Activated CD8-positive, alpha-beta memory T cell treated with anti-CD3 and anti-CD28 coated beads, Interleukin-2, amount 50 U/mL, for 4 hours (primary cell): ENCODE measurements at regions not wholly inside any gene's neighbourhood (a gene's known extent, or its start where the extent isn't known, plus 50 kb on each side); places are given as distances from the start of the nearest gene placed in this dataset.

Experiments used
- DNase-seq: peaks from one replicate; pipeline ENCODE4 v3.0.0-alpha.2; 2020

- DNase-seq = no peak
These were observed 52.7 kb upstream of the ALK start for GRCh38 chr2:29974086-29974485.

- DNase-seq = no peak
These were observed 55.9 kb upstream of the ALK start for GRCh38 chr2:29977284-29977683.

- DNase-seq = no peak
These were observed 60.0 kb upstream of the ALK start for GRCh38 chr2:29981402-29981801.

- DNase-seq = no peak
These were observed 61.9 kb upstream of the ALK start for GRCh38 chr2:29983308-29983707.

GRCh38 chr2:29987146-29987545, 65.8 kb upstream of the ALK start:
- no peak for DNase-seq

GRCh38 chr2:29990129-29990528, 68.7 kb upstream of the ALK start:
- no peak for DNase-seq

- no peak for DNase-seq
These were observed 69.7 kb upstream of the ALK start for GRCh38 chr2:29991086-29991485.

GRCh38 chr2:29995241-29995640, 73.9 kb upstream of the ALK start:
- DNase-seq = no peak

- no peak for DNase-seq
These were observed 81.7 kb upstream of the ALK start for GRCh38 chr2:30003128-30003527.

GRCh38 chr2:30022444-30023071, 101.2 kb upstream of the ALK start:
- no peak for DNase-seq

- DNase-seq = no peak
These were observed 102.9 kb upstream of the ALK start for GRCh38 chr2:30024281-30024680.

GRCh38 chr2:30026091-30027055, 105.0 kb upstream of the ALK start:
- DNase-seq = no peak

GRCh38 chr2:30029804-30030203, 108.4 kb upstream of the ALK start:
- no peak for DNase-seq

- no peak for DNase-seq
These were observed 109.0 kb upstream of the ALK start for GRCh38 chr2:30030361-30030760.

GRCh38 chr2:30031184-30031583, 109.8 kb upstream of the ALK start:
- no peak for DNase-seq

- no peak for DNase-seq
These were observed 112.6 kb upstream of the YPEL5 start for GRCh38 chr2:30034052-30034775.

GRCh38 chr2:30037016-30037415, 109.8 kb upstream of the YPEL5 start:
- DNase-seq = no peak

GRCh38 chr2:30038419-30038818, 108.4 kb upstream of the YPEL5 start:
- no peak for DNase-seq

- no peak for DNase-seq
These were observed 107.7 kb upstream of the YPEL5 start for GRCh38 chr2:30039101-30039500.

GRCh38 chr2:30040147-30040546, 106.7 kb upstream of the YPEL5 start:
- no peak for DNase-seq

- no peak for DNase-seq
These were observed 104.9 kb upstream of the YPEL5 start for GRCh38 chr2:30041884-30042283.

- DNase-seq = no peak
These were observed 100.4 kb upstream of the YPEL5 start for GRCh38 chr2:30046396-30046795.

GRCh38 chr2:30046979-30047378, 99.8 kb upstream of the YPEL5 start:
- DNase-seq = no peak
